NB4 (cell line): ENCODE measurements at regions not wholly inside any gene's neighbourhood (a gene's known extent, or its start where the extent isn't known, plus 50 kb on each side); places are given as distances from the start of the nearest gene placed in this dataset.

Experiments
- CTCF ChIP-seq: IDR thresholded peaks from one replicate; pipeline ENCODE4 v1.5.1; 2012; ENCODE audit warnings: low read depth, low read length
- MAX ChIP-seq: IDR thresholded peaks from 2 replicates; pipeline ENCODE4 v1.6.1; 2011; ENCODE audit warnings: low read depth, low read length
- MYC ChIP-seq: IDR thresholded peaks from 2 replicates; pipeline ENCODE4 v1.6.1; 2011; ENCODE audit warnings: low read depth, low read length
- POLR2A ChIP-seq: IDR thresholded peaks from 2 replicates; pipeline ENCODE4 v1.6.1; 2011; ENCODE audit warnings: mild to moderate bottlenecking; ENCODE audit not compliant: insufficient read length; ENCODE audit errors: extremely low read depth

- TF ChIP-seq CTCF: no peak
- TF ChIP-seq MAX: no peak
- no peak for TF ChIP-seq MYC
- TF ChIP-seq POLR2A: no peak
These were observed 80.6 kb upstream of the UXS1 start for GRCh38 chr2:106274668-106275067.
